GM21529 (cell line): ENCODE measurements at regions not wholly inside any gene's neighbourhood (a gene's known extent, or its start where the extent isn't known, plus 50 kb on each side); places are given as distances from the start of the nearest gene placed in this dataset.

ENCODE experiments used
- ATAC-seq: cut with Tn5 transposase; IDR thresholded peaks from one replicate; pipeline ENCODE4 v1.9.1; 2021; ENCODE audit not compliant: unreplicated experiment

DNA sequence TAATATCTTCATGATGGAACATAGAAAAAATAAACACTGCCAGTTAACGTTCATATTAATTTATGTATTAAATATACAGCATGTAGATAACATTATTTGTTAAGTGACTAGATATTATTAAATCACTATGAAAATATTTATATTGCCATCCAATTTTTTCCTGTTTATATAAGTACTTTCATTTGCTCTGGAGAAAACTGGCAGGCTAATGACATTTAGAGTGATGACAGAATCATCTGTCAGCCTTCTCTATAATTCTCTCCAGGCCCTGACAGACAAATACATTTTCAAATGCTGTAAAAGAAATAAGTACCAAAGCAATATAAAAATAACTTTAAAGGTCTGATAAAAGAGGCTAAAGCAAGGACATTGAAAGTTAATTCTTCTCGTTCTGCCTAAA lies 2556.7 kb upstream of the PCDH20 start:
- ATAC-seq, result no peak

DNA sequence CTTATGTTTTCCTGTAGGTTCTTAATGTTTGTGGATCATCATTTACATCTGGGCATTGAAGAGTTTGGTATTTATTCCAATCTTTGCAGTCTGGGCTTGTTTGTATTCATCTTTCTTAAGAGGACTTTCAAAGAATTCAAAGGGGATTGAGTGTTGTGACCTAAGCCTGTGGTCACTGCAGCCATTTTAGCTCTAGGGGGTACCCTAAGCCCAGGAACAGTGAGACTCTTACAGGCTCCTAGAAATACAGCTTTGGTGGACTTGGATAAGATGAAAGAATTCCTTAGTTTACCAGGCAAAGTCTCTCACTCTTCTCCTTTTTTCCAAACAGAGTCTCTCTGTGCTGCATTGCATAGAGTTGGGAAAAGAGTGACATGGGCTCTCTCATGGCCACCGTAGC lies 2539.0 kb upstream of the PCDH20 start:
- ATAC-seq, result no peak

DNA sequence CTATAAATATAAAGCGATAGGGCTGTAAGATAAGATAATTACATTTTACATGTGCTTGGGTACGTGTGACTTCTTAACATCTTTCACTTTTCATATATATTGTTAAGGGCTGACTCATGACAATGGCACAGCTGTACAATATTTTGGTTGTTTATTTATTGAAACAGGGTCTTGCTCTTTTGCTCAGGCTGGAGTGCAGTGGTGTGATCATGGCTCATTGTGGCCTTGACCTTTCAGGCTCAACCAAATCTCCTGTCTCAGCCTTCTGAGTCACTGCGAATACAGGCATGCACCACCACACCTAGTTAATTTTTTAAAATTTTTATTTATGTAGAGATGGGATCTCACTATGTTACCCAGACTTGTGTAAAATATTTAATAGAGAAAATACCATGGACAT lies 2532.4 kb upstream of the PCDH20 start:
- no peak for ATAC-seq

DNA sequence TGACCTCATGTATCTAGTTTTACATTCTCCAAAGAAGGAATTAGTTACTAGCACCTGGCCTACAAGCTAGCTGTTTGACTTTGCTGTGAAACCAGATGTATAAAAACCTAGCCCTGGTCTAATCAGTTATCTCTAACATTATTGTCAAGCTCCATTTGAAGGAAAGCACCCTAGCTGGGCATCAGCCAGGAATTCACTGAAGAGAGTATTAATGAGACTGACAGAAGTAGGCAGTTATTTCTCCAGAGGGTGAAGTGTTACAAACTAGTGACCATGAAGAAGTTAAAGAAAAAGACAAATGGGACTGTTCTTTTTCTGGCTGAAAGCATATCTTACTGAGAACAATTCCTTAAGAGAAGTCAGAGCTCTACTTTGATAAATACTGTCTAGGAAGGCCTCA lies 2529.3 kb upstream of the PCDH20 start:
- ATAC-seq, result no peak

DNA sequence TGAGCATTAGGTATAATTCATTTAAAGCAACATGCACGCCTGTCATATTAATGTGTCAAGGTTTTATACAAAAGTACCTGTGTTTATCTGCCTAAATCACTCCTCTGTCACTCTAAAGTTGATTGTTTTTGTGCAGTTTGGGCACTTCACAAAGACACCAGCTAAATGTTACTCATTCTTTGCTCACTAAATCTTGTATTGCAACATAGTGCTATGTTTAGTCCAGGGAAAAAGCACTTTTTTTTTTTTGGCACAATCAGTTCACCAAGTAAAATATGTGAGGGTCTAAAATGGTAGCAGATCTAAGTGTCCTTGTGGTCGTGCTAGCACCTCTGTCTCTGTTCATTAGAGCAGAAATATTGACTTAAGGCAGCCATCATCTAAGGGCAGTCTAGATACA lies 2526.7 kb upstream of the PCDH20 start:
- no peak for ATAC-seq

DNA sequence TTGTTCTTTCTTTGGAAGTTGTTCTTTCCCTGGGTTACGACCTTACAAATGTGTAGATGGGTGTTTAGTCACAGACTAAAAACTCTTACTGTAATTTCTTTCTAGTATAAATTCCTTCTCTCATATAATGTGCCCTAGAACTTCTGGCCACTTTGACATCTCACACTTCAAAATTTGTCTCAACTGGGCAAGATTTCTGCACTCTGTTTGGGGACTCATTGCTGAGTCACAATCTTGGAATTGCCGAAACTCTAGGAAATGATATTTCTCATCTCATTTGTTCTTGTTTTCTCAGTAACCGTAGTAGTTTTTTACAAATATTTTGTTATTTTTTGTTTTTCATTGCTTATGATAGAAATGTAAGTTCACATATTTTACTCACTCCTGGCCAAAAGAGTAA lies 2523.2 kb upstream of the PCDH20 start:
- no peak for ATAC-seq

DNA sequence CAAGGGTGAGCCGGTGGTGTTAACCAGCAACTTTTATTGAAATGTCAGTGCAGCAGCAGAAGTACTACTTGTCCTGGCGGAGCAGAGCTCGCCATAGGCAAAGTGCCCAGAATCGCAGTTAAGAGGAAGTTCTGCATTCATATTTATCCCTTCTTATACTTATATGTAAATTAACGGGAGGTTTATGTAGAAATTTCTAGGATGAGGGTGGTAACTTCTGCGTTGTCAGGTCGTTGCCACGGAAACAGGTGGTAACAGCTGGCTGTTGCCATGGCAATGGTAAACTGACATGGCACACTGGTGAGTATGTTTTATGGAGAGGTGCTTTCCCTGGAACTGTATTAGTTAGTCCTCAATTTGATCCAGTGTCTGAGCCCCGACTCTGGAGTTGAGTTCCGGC lies 2494.9 kb upstream of the PCDH20 start:
- no peak for ATAC-seq

DNA sequence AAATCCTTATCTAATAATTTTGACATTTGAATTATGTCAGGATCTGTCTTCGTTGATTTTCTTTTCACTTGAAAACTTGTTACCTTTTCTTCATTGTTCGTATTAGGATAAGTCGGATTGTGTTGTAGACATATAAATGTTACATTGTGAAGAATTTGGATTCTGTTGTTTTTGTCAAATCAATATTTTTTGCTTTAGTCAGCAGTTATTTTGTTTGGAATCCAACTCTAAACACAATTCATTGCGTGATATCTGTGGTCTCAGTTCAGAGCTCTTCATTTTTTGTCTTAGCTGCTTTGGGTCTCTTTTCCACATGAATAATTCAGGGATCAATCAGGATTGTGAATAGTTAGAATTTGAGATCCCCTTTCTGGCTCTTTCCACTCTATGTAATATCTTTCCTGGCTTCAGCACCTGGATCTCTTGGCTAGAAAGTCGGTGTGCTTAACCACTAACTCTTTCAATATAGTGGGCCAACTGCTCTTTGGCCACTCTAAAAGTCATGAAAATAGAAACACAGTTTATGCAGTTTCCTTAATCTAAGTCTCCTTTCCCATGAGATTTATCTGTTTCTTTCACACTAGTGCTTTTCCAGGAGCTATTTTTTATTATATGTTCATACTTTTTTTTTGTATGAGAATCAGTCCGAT lies 2494.2 kb upstream of the PCDH20 start:
- no peak for ATAC-seq

DNA sequence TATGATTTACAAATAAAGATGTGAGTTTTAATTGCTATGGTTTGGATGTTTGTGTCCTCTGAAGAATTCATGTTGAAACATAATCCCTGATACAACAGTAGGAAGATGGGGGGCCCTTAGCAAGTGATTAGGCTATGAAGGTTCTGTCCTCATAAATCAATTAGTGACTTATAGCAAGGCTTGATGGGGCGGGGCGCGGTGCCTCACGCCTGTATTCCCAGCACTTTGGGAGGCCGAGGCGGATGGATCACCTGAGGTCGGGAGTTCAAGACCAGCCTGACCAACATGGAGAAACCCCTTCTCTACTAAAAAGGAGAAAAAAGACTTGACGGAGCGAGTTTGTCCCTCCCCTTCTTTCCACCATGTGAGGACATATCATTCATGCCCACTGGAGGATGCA lies 2486.5 kb upstream of the PCDH20 start:
- ATAC-seq, result no peak

DNA sequence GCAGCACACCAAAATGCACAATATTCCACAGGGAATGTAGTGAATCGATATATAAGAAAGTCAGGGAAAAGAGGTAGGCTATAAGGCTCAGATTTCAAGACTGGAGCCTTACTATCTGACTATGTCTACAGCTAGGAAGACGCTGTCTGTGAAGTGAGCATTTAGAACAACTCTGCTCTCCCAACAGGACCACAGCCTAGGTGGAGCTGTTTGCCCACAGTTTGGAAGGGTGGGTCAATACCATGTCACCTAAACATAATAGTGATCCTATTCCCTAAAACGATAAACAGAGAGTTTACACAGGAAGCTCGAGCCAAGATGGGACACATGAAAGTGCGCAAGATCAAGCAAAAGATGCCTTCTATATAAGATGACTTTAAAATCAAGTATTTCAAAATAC lies 2486.0 kb upstream of the PCDH20 start:
- no peak for ATAC-seq

DNA sequence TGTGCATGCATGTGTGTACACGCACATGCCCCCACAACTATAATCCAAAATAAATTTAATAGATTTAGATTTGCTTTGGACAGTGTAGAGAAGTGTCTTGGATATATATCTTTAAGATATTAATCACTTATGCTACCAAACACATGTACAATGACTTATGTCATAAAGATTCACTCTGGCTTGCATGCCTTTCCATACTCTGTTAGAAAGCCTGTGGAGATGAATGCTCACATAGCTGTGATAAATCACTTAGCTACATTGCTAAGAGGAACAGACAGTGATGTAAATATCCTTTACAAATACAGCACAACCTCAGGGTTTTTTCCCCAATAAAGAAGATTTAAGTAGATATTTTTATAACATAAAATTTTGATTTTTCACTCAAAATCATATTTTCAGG lies 2484.8 kb upstream of the PCDH20 start:
- ATAC-seq, result no peak

DNA sequence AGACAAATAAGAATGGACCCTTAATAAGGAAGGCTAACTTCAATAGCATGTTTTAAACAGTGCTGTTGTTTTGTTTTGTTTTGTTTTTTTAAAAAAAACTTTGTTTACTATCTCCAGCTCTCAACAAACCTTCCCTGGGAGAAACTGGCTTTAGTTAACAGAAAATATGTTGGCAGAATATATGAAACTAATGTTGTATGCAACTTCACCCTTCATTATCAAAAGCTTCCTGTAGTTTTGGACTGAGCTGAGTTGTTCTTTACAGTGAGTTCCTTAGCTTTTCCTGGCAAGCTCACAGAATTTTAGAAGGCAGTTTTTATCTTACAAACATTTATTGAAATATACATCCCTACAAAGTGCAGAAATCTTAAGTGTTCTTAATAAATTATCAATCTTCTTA lies 2480.7 kb upstream of the PCDH20 start:
- no peak for ATAC-seq

DNA sequence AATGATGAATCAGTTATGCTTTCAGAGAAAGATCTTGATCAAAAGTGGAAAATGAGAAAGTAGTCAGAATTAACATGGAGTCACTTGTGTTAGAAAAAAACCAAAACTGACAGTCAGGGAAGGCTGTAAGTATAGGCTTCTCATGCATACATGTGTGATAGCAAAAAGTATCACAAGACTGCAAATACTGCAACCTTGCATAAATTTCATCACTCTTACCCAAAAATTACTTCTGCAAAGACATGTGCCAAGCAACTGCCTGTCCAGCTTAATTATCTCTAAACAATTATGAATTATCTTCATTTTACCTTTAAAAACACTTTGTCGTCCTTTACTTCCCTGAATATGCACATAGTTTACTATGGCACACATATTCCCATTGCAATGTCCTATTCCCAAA lies 2466.4 kb upstream of the PCDH20 start:
- ATAC-seq, result no peak

DNA sequence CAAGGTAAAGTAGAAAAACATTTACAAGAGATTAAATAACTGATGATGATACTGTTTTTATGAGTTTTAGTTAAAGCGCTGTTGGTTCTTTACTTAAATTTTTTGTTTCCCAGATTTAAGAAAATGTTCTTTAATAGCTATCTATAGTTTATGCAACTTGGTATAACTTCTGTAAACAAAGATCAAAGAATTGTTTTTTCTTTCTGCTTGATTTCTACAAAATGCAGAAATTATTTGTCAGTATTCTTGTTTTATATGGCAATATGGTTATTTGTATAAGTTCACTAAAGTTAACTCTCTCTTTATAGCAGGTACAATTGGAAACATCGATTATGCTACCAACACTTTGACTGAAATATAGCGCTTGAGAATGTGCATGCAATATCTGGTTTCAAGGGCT lies 2465.1 kb upstream of the PCDH20 start:
- ATAC-seq, result no peak

DNA sequence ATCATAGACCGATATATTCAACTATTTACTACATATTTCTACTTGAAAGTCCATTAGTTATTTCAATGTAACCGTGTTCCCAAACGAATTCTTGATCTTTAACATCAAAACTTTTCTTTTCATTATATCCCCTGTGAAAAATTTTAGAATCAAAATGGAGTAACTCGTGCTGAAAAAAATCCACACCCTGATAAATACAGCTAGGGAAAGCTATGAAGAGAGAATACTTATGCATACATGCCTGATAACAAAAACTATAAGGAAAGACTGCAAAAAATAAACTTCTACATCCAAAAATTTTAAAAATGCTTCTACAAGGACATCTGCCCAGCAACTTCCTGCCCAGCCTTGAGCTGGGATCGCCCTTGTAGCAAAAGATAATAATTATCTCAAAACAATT lies 2458.3 kb upstream of the PCDH20 start:
- no peak for ATAC-seq

DNA sequence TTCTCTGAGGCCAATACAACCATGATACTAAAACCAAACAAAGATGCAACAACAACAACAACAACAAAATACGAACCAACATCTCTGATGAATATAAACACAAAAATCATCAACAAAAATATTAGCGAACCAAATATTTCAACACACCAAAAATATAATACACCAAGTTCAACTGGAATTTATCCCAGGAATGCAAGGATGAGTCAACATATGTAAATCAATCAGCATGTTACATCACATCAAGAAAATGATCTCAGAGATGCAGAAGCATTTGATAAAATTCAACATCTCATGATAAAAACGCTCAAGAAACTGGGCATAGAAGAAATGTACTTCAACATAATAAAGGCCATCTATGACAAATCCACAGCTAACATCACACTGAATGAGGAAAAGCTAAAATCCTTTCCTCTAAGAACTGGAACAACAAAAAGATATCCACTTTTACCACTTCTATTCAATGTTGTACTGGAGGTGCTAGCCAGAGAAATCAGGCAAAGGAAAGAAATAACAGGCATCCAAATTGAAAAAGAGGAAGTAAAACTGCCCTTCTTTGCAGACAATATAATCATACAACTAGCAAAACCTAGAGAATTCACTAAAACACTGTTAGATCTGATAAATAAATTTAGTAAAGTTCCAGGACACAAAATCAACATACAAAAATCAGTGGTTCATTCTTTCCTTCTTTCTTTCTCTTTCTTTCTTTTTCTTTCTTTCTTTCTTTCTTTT lies 2448.7 kb upstream of the PCDH20 start:
- no peak for ATAC-seq

DNA sequence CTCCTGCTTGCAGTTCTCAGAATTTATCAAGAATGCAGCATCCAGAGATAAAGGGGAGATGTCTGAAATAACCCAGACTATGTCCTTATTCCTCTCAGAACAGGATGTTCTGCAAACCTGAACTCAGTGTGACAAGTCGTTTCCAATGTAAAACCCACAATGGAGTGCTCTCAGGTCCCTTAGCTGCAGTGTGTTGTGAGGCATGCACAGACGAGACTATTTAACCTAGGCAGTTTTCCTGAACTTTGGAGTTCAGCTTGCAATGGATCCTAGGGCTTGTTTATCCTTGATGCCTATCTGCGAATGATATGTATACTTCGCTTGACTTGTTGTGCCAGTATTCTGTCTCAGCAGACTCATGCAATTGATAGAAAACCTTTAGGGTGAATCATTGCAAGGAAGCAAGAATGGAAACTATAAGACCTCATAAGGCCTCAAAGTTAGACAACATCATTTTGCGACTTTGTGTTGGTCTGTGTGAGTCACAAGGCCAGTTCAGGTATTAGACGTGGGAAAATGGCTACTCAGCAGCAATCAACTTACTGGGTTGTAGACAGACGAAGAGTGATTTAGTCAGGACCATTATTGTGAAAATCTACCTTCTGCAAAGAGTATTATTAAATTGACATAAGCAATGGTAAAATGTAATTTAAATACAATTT lies 2439.9 kb upstream of the PCDH20 start:
- no peak for ATAC-seq

DNA sequence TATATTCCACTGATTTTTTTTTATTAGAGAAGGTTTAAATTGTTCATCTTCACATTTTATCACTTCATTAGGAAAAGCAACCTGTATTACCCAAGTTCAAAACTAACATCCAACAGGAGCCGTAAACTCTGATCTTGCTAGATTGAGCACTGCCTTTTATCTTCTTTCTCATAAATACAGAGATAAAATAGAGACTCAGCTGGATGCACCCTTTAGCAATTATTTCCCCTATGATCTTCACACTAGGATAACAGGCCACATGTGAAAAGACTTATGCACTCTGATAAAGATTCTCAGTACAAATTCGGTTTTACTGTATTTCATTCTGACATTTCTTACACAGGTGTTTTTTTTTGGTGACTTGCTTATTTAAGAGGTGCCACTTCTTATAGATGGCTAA lies 2438.2 kb upstream of the PCDH20 start:
- no peak for ATAC-seq

DNA sequence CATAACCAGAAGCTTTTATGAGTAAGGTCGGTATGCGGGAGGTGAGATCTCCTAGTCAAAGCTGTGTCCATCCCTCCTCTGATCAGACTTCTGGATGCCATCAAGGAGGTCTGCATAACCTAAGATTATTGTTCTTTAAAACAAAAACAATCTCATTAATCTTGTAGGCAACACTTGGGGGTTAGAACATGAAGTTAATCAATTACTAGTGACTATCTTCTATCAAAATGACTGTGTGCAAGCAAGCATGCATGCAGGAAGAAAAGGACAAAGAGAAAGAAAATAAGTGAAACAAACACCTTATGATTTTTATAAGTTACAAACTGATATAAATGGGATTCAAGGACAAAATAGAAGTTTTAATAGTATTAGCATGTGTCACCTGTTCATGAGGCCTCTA lies 2435.9 kb upstream of the PCDH20 start:
- no peak for ATAC-seq

DNA sequence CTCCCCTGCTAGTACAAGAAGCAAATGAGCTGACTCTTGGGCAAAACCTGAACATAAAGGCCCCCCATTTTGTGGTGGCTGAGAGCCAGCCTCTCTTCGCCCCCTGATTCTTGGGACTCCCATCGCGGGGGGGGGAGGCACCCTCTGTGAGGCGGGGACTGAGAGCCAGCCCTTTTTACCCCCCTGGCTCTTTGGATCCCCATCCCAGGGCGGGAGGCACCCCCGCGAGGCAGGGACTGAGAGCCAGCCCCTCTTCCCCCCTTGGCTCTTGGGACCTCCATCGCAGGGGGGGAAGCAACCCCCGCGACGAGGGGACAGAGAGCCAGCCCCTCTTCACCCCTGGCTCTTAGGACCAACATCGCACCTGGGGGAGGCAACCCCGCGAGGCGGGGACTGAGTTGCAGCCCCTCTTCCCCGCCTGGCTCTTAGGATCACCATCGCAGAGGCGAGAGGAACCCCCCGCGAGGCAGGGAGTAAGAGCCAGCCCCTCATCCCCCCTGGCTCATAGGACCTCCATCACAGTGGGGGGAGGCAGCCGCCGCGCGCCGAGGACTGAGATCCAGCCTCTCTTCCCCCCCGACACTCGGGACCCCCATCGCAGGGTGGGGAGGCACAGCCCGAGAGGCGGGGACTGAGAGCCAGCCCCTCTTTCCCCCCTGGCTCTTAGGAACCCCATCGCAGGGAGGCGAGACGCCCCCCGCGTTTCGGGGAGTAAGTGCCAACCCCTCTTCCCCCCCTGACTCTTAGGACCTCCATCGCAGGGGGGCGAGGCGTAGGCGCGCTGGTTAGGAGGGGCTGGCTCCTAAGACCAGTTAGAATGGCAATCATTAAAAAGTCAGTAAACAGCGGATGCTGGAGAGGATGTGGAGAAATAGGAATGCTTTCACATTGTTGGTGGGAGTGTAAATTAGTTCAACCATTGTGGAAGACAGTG lies 2428.4 kb upstream of the PCDH20 start:
- ATAC-seq, result no peak

DNA sequence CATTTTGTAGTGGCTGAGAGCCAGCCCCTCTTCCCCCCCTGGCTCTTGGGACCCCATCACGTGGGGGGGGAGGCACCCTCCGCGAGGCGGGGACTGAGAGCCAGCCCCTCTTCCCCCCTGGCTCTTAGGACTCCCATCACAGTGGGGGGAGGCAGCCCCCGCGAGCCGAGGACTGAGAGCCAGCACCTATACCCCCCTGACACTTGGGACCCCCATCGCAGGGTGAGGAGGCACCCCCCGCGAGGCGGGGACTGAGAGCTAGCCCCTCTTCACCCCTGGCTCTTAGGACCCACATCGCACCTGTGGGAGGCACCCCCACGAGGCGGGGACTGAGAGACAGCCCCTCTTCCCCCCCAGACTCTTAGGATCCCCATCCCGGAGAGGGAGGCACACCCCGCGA lies 2426.5 kb upstream of the PCDH20 start:
- ATAC-seq, result no peak
